ENCODE measurements at regions not wholly inside any gene's neighbourhood (a gene's known extent, or its start where the extent isn't known, plus 50 kb on each side); places are given as distances from the start of the nearest gene placed in this dataset.

DNA sequence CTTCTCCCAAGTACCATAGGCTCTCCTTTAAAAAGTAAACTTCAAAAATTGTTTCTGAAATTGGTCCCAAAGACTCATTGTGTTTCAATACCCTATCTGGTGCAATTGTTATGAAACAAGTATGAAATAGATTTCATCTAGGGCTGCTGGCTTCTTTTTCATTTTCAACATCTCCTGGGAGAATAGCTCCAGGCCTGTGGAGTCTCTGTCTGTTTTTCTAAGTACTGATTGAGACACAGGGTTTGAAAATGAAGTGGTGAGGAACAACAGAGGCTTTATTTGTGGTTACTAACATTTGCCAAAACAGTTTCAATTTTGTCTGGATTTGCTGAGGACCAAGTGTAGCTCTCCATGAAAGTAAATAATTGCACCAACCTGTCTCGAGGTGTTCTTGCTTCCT, 315.9 kb upstream of the LRATD1 start:
- TF ChIP-seq, protein P1, sequence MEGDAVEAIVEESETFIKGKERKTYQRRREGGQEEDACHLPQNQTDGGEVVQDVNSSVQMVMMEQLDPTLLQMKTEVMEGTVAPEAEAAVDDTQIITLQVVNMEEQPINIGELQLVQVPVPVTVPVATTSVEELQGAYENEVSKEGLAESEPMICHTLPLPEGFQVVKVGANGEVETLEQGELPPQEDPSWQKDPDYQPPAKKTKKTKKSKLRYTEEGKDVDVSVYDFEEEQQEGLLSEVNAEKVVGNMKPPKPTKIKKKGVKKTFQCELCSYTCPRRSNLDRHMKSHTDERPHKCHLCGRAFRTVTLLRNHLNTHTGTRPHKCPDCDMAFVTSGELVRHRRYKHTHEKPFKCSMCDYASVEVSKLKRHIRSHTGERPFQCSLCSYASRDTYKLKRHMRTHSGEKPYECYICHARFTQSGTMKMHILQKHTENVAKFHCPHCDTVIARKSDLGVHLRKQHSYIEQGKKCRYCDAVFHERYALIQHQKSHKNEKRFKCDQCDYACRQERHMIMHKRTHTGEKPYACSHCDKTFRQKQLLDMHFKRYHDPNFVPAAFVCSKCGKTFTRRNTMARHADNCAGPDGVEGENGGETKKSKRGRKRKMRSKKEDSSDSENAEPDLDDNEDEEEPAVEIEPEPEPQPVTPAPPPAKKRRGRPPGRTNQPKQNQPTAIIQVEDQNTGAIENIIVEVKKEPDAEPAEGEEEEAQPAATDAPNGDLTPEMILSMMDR (IDR thresholded peaks at IDR 0.05): no peak
- TF ChIP-seq POLR2A (IDR thresholded peaks at IDR 0.05): no peak

Measured in vagina (tissue), 2 donors.